CD4-positive, alpha-beta T cell treated with Interleukin-2 at 100 ng/mL for 4 hours (primary cell): ENCODE measurements at regions not wholly inside any gene's neighbourhood (a gene's known extent, or its start where the extent isn't known, plus 50 kb on each side); places are given as distances from the start of the nearest gene placed in this dataset.

ENCODE experiments used
- DNase-seq: peaks from one replicate; pipeline ENCODE4 v3.0.0-alpha.2; 2020; ENCODE audit warnings: low spot score

DNA sequence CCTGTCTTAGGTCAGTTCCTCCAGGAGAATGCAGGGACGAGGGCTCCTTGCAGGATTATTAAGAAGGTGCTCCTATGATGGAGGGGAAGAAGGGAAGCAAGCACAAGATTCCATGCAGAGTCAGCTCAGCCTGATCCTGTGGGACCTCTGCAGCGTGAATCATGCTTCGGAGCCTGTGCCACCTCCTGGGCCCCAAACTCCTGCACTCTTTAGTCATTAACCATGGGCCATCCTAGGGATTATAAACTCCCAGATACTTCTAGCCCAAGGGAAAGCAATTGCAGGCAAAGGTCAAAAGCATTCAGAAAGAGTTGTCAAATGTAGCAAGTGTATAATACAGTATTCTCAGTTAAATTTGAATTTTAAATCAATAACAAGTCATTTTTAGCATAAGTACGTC, 208.7 kb upstream of the PMEPA1 start:
- DNase-seq, result no peak

DNA sequence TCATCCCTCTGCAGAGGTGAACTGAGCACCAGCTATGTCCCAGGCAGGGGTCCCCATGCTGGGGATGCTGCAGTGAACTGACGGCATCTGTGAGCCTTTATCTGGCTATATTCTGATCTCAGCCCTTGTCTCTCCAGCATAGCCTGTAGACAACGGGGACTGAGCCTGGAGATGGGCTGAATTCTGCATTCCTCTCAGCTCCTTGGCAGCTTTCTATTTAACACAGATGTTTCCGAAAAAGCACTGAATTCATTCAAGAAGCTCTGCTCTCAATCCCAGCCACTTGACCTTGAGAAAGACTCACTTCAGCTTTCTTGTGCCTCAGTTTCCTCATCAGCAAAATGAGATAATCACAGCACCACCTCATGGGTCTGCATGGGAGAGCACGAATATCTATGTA, 204.4 kb upstream of the PMEPA1 start:
- no peak for DNase-seq

GRCh38 chr20:57913156-57913930, 203.5 kb upstream of the PMEPA1 start:
- DNase-seq, result no peak

DNA sequence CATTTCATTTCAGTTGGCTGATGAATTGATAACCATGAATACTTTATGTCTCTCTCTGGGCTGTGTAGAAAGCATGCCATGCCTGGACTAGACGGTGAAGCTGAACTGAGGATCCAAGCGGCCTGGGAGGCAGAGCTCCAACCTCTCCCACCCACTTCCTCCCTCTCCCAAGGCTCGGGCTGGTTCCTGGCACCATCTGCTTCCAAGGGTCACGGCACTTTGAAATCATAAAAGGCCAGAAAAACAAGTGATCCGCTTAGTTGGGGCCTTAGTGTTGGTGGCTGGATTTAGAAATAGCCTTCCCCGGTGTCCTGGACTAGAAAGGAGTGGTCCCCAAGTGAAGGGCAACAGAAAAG, 202.4 kb upstream of the PMEPA1 start:
- no peak for DNase-seq

DNA sequence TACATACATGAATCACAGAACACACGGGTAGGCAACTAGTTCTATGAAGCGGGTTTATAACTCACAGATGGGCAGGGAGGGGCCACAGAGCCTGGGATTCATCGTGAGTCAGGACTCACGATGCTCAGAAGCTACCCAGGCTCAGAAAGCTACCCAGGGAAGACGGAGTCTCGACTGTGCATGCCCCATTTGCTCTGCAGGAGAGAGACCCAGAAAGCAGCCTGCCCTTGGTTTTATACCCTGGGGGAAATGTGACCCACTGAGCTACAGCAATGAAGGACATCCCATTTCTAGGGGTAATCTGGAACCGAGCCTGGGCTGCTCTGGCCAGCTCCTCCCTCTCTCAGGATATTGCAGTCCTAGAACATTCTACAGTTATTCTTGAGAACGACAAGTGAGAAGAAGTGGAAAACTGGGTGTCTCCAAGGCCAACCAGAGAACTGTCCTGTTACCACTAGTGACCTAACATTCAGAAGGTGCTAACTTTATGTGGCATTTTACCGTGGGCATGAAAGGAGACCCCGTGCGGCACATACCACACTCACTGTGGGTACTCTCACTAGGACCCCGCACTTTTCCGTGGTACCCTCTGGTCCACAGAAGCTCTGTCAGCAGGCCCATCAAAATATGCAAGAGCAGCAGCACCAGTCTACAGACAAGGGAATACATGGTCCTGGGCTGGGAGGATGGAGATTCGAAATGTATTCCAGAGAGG, 201.9 kb upstream of the PMEPA1 start:
- DNase-seq, result no peak

DNA sequence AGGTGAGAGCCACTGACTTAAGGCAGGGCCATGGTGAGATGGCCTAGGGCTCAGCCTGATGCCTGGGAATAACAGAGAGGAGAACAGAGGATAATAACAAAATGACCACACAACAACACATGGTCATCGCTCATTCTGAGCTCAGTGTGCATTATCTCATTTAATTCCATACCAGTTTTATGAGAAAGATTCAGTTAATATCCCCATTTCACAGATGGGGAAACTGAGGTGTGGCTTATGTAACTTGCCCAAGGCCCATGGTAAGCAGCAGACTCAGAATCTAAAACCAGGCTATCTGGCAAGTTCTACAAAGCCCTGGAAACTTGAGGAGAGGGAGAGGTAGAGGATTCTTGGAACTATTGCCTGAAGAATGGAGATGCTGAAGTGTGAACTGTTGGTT, 200.9 kb upstream of the PMEPA1 start:
- DNase-seq, result no peak

DNA sequence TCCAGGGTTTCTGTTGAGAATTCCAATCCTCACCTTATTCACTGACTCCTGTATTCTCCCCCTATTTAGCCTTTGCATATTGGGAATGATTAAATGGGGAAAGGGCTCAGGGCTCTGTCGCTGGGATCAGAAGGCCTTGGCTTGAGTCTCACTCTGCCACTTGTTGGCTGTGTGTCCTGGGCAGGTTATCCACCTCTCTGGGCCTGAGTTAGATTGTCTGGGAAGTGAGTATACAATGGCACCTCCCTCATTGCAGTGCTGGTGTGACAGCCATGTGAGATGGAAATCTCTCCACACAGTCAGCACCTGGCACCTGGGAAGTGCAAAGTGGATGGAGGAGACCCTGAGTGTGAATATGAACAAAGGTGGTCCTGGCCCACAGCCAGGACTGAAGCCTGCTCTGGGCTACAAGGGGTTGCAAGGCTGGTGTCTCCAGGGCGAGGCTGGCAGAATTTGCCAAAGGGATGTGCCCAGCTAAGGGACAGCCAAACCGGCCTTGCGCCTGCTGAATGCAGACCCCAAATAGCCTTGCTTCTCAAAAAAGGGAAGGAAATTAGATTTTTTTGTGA, 200.0 kb upstream of the PMEPA1 start:
- no peak for DNase-seq

DNA sequence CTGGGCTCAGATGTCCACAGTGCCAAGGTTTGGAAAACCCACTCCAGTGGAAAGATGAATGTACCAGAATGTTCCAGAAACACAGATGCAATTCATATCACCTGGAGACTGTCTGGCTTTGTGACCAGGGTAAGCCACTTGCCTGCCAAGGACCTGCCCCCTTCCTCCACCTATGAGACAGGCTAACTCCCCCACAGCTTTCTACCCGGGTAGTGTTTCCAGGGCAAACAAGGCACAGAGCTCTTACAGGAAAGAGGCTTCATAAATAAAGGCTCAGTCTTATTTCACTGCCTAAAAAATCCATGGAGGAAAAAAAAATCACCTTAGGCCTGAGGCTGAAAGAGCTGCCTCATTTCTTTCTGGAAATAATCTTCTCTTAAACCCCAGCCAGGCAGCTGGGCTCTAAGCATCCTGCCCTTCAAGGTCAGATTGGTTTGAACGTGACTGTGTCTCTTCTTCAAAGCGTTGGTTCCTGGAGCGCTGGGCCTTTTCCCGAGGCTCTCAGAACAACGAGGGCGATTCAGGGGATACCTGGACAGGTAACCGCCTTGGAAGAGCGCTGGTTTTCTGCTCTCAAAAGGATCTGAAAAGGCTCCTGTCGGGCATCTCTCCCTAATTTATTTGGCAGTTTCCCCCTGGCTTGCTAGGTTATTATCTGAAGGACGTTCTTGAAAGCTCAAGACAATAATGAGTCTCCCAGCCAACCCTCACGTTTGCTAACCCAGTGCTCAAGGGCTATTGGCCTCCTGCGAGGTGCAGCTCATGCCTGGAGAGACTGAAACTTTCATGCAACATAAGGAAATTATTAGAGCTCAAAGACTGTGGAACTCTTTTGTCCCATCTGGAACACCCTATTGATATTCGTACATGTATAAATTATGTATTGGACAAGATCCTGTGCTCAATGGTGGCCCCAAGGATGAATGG, 199.2 kb upstream of the PMEPA1 start:
- DNase-seq, result no peak

- DNase-seq, result no peak
Observed at GRCh38 chr20:57908226-57908625, 198.4 kb upstream of the PMEPA1 start.

DNA sequence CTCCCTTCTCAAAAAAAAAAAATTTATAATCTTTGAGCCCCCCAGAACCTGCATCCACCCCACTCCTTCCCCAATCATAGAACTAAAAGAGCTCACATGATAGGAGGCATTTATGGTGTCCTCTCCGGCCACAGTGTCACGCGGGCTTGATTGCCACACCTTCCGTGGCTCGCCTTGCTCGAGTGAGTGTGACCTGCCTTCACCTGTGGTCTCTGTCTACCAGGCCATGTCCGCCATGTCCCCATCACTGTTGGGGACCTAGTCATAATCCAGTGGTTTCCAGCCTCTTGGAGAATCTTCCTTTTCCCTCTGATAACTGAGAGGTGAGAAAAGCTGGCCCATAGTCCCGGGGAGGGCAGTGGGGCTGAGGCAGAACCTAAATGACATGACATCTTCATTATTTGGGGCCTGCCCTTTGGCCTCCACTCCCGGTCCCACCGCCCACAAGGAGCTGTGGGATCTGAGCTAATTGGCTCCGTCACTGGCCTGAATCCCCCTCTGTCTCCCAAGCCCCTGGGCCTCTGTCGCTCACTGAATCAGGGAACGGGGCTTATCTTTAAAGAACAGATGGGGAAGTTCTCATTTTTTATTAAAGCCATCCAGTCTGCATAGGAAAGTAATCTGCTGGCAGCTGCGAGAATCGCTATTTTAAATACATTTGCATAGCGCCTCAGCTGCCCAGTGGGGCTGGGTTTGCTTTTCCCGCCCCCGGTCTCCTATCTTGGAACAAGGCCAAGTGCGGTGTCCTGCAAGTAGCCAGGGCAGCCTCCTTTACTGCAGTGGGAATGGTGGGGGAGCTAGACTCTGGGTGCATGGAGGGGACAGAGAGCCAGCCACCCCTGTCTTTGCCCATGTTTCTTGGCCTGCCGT, 197.6 kb upstream of the PMEPA1 start:
- no peak for DNase-seq

DNA sequence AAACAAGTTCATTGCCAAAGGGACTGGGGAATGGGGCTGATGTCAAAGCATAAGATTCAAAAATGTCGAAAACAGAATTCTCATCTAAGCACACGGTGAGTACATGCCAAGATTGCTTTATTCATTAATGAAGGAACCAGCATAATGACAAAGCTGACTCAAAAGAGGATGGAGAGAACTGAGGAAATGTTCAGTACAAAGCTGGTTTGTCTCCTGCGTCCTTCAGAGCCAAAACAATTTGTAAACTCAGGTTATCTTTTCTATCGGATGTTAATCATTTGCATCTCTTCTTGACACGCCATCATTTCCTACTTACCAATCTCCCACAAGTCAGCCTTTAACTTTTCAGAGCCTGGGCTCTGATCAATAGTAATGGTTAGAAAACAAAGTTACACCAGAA, 195.6 kb upstream of the PMEPA1 start:
- no peak for DNase-seq

DNA sequence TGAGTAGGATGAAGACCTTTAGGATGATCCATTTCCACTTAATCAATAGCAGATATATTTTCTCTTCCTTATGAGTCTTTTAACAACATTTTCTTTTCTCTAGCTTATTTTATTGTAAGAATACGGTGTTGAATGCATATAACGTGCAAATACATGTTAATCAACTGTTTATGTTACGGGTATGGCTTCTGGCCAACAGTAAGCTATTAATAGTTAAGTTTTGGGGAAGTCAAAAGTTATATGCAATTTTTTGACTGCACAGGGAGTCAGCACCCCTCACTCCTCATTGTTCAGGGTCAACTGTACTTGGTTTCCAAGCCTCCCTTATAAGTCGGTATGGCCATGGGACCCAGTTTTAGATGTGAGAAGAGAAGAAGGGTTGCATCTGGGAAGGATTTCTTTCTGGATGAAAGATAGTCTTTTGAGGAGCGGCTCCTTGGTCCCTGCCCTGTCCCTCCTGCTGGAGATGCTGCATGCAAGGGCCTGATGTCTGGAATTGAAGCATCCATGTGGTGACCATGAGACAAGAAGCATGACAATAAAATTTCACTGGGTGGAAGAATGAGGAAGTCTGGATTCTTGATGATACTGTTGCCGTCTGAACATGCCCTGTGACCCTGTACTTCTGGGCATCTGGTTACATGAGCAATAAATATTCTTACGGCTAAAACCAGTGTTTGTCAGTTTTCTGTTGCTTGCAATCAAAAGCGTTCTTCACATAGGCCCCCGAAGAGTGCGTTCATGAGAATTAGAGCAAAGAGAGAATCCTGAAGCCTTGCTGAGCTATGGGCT, 194.7 kb upstream of the PMEPA1 start:
- DNase-seq, result no peak

- DNase-seq, result no peak
Observed at GRCh38 chr20:57902473-57902872, 192.7 kb upstream of the PMEPA1 start.

DNA sequence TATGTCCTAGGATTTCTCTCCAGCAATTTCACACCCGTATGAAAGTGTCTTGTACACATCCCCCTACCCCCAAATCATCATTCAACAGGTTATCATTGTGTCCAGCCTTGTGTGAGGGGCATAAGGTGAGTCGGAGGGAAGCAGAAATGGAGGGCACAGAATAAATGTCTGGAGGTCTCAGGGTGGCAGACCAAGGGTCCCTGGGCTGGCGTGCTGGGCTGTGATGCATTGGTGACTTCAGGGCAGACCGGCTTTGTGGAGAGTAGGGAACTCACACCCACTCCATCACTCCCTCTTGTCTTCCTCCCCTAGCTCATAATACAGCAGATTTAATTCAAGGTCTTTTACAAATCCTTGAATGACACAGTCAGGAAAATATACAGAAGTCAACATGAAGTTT, 191.7 kb upstream of the PMEPA1 start:
- no peak for DNase-seq

DNA sequence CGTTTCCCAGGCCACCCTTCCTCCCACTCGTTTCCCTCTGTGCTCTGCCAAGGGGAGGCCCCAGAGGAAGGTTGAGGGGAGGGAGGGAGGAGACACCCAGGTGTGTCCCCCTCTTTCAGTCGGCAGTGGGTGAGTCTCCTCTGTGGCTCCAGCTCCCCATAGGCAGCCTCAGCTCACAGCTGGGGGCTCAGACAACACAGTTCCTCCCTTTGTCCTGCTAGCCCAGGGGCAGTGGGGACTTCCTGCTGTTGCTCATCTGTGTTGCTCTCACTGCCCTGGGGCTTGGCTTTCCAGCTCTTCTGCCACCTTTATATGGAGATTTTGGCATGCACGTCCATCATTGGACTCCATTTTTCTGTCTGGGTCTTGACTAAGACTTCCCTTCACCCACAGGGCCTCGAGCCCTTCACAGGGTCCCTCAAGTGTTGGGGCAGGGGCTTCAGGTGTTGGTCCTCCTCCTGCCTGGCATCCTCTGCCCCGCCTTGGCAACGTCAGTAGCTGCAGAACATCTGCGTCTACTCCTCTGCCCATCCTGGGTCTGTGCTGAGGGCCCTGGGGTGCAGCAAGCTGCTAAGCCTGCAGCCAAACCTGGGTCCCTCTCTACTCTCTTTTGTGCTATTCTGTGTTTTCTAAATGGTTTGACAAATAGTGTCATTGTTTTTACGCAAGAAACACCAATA, 190.6 kb upstream of the PMEPA1 start:
- no peak for DNase-seq

DNA sequence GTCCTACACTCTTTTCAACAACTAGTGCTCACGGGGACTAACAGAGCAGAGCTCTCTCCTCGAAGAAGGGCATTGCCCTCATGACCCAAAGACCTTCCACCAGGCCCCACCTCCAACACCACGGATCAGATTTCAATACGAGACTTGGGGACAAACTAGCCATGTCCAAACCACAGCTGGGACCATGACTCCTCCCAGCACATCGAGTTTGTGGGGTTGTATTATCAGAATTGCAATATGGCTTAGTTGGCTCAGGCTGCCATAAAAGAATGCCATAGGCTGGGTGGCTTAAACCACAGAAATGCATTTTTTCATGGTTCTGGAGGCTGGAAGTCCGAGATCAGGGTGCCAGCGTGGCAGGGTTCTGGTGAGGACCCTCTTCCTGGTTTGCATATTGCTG, 189.7 kb upstream of the PMEPA1 start:
- no peak for DNase-seq

- DNase-seq, result no peak
Observed at GRCh38 chr20:57898332-57898731, 188.5 kb upstream of the PMEPA1 start.

GRCh38 chr20:57897891-57898290, 188.1 kb upstream of the PMEPA1 start:
- no peak for DNase-seq

- DNase-seq, result no peak
Observed at GRCh38 chr20:57897156-57897874, 187.5 kb upstream of the PMEPA1 start.
